HUES64 (cell line): ENCODE measurements at regions not wholly inside any gene's neighbourhood (a gene's known extent, or its start where the extent isn't known, plus 50 kb on each side); places are given as distances from the start of the nearest gene placed in this dataset.
"Not testable (repeated sequence)": the region's sequence is repeated elsewhere in the genome, so short reads cannot be mapped to it uniquely, and the experiment has no call there.

Experiments
- H3K27ac ChIP-seq: 2 replicates; pipeline ENCODE4 v1.7.0; 2013; ENCODE audit warnings: low read depth, low read length, inconsistent platforms
- H3K27me3 ChIP-seq: 2 replicates; pipeline ENCODE4 v1.6.1; 2013; ENCODE audit warnings: mild to moderate bottlenecking, low read length; ENCODE audit not compliant: insufficient read depth
- H3K36me3 ChIP-seq: 2 replicates; pipeline ENCODE4 v1.6.1; 2013; ENCODE audit warnings: mild to moderate bottlenecking, low read length; ENCODE audit not compliant: insufficient read depth
- H3K4me1 ChIP-seq: 2 replicates; pipeline ENCODE4 v1.6.1; 2013; ENCODE audit warnings: mild to moderate bottlenecking, low read length, moderate library complexity; ENCODE audit not compliant: insufficient read depth
- H3K4me3 ChIP-seq: 2 replicates; pipeline ENCODE4 v1.5.1; 2013; ENCODE audit warnings: mild to moderate bottlenecking, low read length, moderate library complexity
- H3K9ac ChIP-seq: 2 replicates; pipeline ENCODE4 v1.6.1; 2013; ENCODE audit warnings: mild to moderate bottlenecking, low read depth, low read length
- H3K9me3 ChIP-seq: 2 replicates; pipeline ENCODE4 v1.6.1; 2013; ENCODE audit warnings: low read depth, low read length; ENCODE audit not compliant: insufficient read depth
- WGBS: fragments of 150-250, 120-280 bp; methylation state at CpG from one replicate; pipeline ENCODE4 v1.1.7; 2013; ENCODE audit warnings: missing lambda C conversion rate; 5-methylcytosine and 5-hydroxymethylcytosine counted together

DNA sequence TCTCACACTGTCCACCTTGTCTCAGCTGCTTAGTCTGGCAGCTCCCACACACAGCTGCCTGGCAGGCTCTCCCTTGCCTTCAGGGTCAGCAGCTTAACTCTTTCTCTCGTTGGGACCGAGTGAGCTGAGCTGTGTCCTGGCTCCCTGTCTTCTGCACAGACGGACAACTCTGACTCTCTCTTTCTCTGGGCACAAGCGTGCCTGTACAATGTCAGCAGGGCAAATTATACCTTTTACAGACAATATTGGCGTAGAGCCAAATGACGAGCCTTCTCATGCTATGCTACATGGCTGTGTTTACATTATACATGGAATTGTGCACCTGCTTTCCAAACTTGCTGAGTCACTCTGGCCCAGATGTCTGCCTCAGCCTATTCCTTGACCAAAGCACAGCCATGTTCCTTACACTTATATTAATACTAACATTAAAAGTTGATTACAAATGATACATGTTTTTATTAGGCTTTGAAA lies 188.6 kb downstream of the CYLC2 start:
- WGBS, result 83% methylated on average over 6 of the region's 6 CpGs
- Histone ChIP-seq H3K4me3 (no peak overlapping the region), H3K4me1 (no peaks in the 10 kb centered on the region), H3K27ac (no peak overlapping the region), H3K36me3 (no peaks in the 10 kb centered on the region), H3K27me3 (no peaks in the 10 kb centered on the region), H3K9ac (no peak overlapping the region), H3K9me3 (peaks cover 28% of the 10 kb centered on the region)

DNA sequence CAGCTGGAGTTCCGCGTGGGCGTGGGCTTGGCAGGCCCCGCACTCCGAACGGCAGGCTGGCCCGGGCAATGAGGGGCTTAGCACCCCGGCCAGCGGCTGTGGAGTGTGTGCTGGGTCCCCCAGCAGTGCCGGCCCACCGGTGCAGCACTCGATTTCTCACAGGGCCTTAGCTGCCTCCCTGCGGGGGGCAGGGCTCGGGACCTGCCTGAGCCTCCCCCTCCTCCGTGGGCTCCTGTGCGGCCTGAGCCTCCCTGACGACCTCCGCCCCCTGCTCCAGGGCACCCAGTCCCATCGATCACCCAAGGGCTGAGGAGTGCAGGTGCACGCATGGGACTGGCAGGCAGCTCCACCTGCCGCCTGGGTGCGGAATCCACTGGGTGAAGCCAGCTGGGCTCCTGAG lies 191.8 kb downstream of the CYLC2 start:
- no peak overlapping the region for H3K9ac ChIP-seq
- H3K4me3 ChIP-seq, result no peak overlapping the region
- no peaks in the 10 kb centered on the region for H3K27me3 ChIP-seq
- H3K9me3 ChIP-seq, result peaks cover 36% of the 10 kb centered on the region
- H3K36me3 ChIP-seq, result no peaks in the 10 kb centered on the region
- 91% methylated on average over 22 of the region's 22 CpGs for WGBS
- no peaks in the 10 kb centered on the region for H3K4me1 ChIP-seq
- H3K27ac ChIP-seq, result no peak overlapping the region

DNA sequence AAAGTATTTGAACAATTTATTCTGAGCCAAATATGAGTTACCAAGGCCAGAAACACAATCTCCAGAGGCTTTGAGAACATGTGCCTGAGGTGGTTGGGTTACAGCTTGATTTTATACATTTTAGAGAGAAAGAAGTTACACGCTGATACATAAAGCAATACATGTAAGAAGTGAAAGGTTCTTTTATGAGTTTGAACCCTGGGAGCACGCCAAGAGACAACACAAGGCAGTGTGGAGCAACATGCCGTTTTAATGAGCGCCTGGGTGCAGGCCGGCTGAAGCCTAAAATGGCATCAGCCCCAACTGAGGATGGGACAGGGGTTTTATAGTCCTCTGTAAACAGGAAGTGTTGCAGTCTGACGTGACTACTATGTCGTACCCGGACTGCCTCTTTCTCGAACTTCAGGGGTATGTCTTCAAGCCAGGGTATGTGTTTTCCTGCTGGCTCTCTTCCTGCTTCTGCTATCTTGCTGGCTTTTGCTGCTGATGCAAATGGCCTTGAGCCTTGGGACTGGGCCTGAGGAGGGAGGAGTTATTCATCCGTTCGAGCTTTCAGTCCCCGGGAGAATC lies 193.7 kb downstream of the CYLC2 start:
- Histone ChIP-seq H3K36me3 (no peaks in the 10 kb centered on the region), H3K4me1 (no peaks in the 10 kb centered on the region), H3K27me3 (no peaks in the 10 kb centered on the region), H3K9me3 (peaks cover 42% of the 10 kb centered on the region), H3K9ac (no peak overlapping the region), H3K4me3 (no peak overlapping the region), H3K27ac (no peak overlapping the region)
- WGBS, result 88% methylated on average over 12 of the region's 12 CpGs

DNA sequence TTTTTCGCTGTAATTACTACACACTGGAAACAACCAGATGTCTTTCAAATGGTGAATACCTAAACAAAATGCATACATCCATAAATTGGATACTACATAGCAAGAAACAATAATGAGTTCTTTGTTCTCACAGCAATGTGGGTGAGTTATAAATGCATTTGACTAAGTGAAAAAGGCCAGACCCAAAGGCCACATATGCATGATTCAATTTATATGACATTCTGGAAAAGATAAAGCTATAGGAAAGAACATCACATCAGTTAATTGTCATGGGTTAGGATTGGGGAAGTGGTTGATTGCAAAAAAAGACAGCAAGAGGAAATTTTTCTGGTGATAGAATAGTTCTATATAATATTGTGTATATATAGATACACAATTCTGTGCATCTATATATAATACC lies 198.9 kb downstream of the CYLC2 start:
- Histone ChIP-seq H3K4me1 (no peaks in the 10 kb centered on the region), H3K4me3 (no peak overlapping the region), H3K9me3 (peaks cover 27% of the 10 kb centered on the region), H3K9ac (no peak overlapping the region), H3K36me3 (no peaks in the 10 kb centered on the region), H3K27ac (no peak overlapping the region), H3K27me3 (no peaks in the 10 kb centered on the region)
- 60% methylated on average over 1 of the region's 1 CpG for WGBS

DNA sequence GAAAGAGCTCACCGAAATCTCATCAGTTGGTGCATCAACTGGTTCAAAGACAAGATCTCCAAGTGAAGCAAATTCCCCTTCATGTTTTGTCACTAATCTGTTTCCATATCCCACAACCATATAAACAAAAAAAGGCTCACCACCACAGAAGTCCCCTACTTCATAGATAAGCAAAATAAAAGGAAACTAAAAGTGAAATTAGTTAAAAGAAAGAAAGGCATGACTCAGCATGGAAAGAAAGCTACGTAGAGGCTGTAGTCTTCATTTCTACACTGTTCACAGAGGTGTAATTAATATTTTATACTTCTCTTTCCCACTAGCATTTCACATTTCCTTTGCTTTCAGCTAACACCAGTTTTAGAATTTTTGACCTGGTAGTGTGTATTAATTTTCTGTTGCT lies 208.0 kb downstream of the CYLC2 start:
- Histone ChIP-seq H3K27me3 (no peaks in the 10 kb centered on the region), H3K9me3 (peaks cover 53% of the 10 kb centered on the region), H3K4me1 (no peaks in the 10 kb centered on the region), H3K27ac (no peak overlapping the region), H3K4me3 (no peak overlapping the region), H3K36me3 (no peaks in the 10 kb centered on the region), H3K9ac (no peak overlapping the region)
- WGBS, result 78% methylated on average over 2 of the region's 2 CpGs

DNA sequence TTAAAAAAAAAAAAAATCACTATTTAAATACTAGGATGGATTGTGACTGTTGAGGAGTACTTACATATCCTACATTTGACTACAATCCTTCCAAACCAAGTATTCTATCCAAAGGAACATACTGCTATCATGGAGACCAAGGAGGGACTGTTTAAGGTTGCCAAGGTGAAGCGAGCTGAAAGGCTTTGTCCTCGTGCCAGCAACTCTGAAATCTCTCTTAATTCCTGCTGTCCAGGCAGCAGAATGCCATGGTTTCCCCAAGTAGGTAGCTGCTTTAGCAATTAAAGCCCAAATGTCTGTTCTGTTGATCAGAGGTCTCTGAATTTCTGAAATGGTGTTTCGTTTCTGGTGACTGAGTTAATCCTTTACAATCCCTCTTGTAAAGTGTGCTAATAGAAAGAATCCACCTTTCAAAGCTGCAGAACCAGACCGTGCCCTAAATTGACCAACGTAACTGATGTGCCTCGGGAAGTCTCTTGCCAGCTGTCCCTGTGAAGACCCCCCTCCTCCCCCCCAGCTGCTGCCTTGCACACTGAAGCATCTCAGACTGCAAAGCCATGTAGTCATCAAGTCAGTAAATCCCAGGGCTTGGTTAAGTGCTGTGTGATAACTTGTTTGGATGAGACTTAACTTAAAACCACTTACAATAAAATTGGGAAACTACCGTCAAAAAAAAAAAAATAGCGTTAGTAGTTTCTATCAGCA lies 210.9 kb downstream of the CYLC2 start:
- not testable (repeated sequence) for H3K36me3 ChIP-seq, H3K4me1 ChIP-seq, H3K9ac ChIP-seq, H3K27me3 ChIP-seq, H3K4me3 ChIP-seq, H3K27ac ChIP-seq
- peaks cover 68% of the 10 kb centered on the region for H3K9me3 ChIP-seq
- 70% methylated on average over 3 of the region's 8 CpGs for WGBS

DNA sequence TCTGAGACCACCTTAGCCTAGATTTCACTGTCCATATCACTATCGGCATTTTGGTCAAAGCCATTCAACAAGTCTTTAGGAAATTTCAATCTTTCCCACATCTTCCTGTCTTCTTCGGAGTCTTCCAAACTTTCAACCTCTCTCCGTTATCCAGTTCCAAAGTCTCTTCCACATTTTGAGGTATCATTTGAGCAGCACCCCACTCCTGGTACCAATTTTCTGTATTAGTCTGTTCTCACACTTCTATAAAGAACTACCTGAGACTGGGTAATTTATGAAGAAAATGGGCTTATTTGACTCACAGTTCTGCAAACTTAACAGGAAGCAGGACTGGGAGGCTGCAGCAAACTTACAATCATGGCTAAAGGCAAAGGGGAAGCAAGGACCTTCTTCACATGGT lies 215.5 kb downstream of the CYLC2 start:
- Histone ChIP-seq H3K9ac (no peak overlapping the region), H3K9me3 (peaks cover 61% of the 10 kb centered on the region), H3K27me3 (no peaks in the 10 kb centered on the region), H3K36me3 (no peaks in the 10 kb centered on the region), H3K4me3 (no peak overlapping the region), H3K27ac (no peak overlapping the region), H3K4me1 (no peaks in the 10 kb centered on the region)
- WGBS, result 95% methylated on average over 3 of the region's 3 CpGs

DNA sequence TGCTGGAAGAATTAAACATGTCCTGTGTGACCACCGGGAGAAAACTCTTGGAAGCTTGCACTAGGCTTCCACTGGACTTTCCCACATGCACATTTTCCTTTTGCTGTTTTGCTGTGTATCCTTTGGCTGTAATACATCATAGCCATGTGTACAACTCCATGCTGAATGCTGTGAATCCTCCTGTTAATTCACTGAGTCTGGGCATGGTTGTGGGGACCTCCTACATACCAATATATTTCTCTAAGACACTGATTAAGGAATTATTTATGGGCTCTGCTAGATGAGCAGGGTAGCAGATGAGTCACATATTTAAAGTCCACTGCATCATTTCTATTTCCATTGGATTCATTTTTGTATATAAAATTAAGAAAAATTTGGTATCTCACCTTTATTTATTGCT lies 220.1 kb downstream of the CYLC2 start:
- 86% methylated on average over 1 of the region's 1 CpG for WGBS
- Histone ChIP-seq H3K27ac (no peak overlapping the region), H3K27me3 (no peaks in the 10 kb centered on the region), H3K9me3 (peaks cover 50% of the 10 kb centered on the region), H3K9ac (no peak overlapping the region), H3K36me3 (no peaks in the 10 kb centered on the region), H3K4me3 (no peak overlapping the region), H3K4me1 (no peaks in the 10 kb centered on the region)

DNA sequence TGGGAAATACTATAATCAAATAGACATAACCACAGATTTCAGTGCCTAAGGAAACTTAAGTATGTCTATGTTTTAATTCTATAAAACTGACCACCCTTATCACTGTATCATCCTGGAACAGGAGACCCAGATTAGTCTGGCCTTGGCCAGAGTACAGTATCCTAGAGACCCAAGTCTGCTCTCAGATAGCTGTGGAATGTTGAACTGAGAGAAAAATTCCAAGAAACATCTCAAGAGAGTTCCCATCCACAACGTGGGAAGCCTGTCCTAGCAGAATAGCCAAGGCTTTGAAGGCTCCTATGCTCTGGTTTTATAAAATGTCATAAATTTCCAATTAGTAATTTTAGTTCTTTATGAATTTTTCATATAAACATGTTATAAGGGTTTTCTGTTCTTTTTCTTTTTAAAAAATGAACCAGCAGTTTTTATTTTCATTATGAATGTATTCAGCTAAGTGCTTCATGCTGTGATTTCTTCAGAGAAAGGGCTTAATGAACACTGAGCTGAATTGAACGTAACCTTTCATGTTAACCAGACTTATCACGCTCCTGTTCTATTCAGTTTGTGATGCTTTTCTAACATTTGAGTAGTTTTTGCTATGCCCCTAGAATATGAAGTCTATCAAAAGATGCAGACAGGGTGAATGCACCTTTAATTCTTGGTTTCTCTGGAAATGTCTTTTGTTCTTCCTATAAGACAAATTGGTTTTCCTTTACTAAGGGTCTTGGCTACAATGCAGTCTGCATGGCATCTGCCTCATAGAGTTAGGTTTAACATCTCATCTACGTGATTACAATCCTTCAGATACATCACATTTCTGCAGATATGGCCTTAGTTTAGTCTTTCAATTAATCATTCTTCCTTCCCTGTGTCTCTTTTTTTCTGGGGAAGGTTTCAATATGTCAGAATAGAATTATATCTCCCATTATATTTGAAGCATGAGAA lies 230.8 kb downstream of the CYLC2 start:
- WGBS, result 60% methylated on average over 4 of the region's 4 CpGs
- Histone ChIP-seq H3K4me1 (no peaks in the 10 kb centered on the region), H3K27ac (no peak overlapping the region), H3K9ac (no peak overlapping the region), H3K36me3 (no peaks in the 10 kb centered on the region), H3K4me3 (no peak overlapping the region), H3K27me3 (no peaks in the 10 kb centered on the region), H3K9me3 (peaks cover 36% of the 10 kb centered on the region)

DNA sequence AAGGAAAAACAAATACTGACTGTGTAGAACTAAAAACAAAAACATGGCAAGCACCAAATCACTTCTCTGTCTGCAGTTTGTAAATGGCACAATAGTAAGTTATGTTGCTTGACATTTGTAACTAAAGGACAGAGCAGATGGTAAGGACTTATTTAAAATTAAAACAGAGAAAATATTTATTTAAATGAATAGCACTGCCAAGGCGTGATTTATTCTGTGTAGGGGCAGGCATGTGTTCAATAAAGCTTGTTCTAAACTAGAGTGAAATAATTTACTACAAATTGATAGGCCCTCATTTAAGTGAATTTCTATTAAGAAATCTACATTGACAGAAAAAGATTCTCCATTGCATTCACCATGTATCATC lies 231.5 kb downstream of the CYLC2 start:
- no peak overlapping the region for H3K9ac ChIP-seq
- H3K4me3 ChIP-seq, result no peak overlapping the region
- no peaks in the 10 kb centered on the region for H3K27me3 ChIP-seq
- peaks cover 36% of the 10 kb centered on the region for H3K9me3 ChIP-seq
- WGBS, result 83% methylated on average over 1 of the region's 1 CpG
- no peak overlapping the region for H3K27ac ChIP-seq
- no peaks in the 10 kb centered on the region for H3K36me3 ChIP-seq
- H3K4me1 ChIP-seq, result no peaks in the 10 kb centered on the region

DNA sequence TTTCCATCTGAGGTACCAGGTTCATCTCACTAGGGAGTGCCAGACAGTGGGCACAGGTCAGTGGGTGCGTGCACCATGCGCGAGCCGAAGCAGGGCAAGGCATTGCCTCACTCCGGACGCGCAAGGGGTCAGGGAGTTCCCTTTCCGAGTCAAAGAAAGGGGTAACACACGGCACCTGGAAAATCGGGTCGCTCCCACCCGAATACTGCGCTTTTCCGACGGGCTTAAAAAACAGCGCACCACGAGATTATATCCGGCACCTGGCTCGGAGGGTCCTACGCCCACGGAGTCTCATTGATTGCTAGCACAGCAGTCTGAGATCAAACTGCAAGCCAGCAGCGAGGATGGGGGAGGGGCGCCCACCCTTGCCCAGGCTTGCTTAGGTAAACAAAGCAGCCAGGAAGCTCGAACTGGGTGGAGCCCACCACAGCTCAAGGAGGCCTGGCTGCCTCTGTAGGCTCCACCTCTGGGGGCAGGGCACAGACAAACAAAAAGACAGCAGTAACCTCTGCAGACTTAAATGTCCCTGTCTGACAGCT lies 242.5 kb downstream of the CYLC2 start:
- not testable (repeated sequence) for H3K9ac ChIP-seq, H3K27me3 ChIP-seq, H3K4me1 ChIP-seq, H3K36me3 ChIP-seq, H3K27ac ChIP-seq
- H3K4me3 ChIP-seq, result peak overlapping the region; percentile 31
- H3K9me3 ChIP-seq, result peaks cover 32% of the 10 kb centered on the region
- 72% methylated on average over 24 of the region's 24 CpGs for WGBS
